Tibial nerve (tissue), 4 donors: ENCODE measurements at regions not wholly inside any gene's neighbourhood (a gene's known extent, or its start where the extent isn't known, plus 50 kb on each side); places are given as distances from the start of the nearest gene placed in this dataset.

ENCODE experiments used
- DNase-seq, 2 donors: peaks; one replicate each; pipeline ENCODE4 v3.0.0-alpha.2; 2019; ENCODE audit warnings: low spot score in 2 of 2
- H3K27ac ChIP-seq, 4 donors: fragments of 200-600 bp; sonication (generic) in 3 of 4; one replicate each; pipeline ENCODE4 v1.5.1; 2017 to 2019; ENCODE audit warnings: mild to moderate bottlenecking in 1 of 4
- H3K27me3 ChIP-seq, 2 donors: fragments of 200-600 bp; sonication (generic) in 1 of 2; one replicate each; pipeline versions ENCODE4 v1.5.1 to v1.6.0; 2017 to 2019
- H3K36me3 ChIP-seq, 3 donors: fragments of 200-600 bp; sonication (generic); one replicate each; pipeline ENCODE4 v1.5.1; 2018 to 2019
- H3K4me1 ChIP-seq, 4 donors: fragments of 200-600 bp; sonication (generic) in 3 of 4; one replicate each; pipeline ENCODE4 v1.5.1; 2017 to 2019
- H3K4me3 ChIP-seq, 4 donors: fragments of 200-600 bp; sonication (generic) in 3 of 4; one replicate each; pipeline ENCODE4 v1.5.1; 2017 to 2019; ENCODE audit warnings: mild to moderate bottlenecking in 1 of 4, moderate library complexity in 1 of 4
- H3K9me3 ChIP-seq, 4 donors: fragments of 200-600 bp; sonication (generic) in 3 of 4; one replicate each; pipeline ENCODE4 v1.5.1; 2017 to 2019
- CTCF ChIP-seq, 5 experiments: fragments of 200-600 bp in 3 of 5; fragments of 450-650 bp in 2 of 5; sonication (generic) in 3 of 5; IDR thresholded peaks; one replicate each; pipeline ENCODE4 v1.5.1; 2016 to 2019; ENCODE audit warnings: antibody characterized with exemption in 5 of 5, mild to moderate bottlenecking in 3 of 5, moderate library complexity in 2 of 5
- EP300 ChIP-seq, 2 donors: sonication (generic); formaldehyde crosslinking; IDR thresholded peaks; one replicate each; pipeline ENCODE4 v1.6.1; 2017; ENCODE audit warnings: antibody characterized with exemption in 2 of 2, mild to moderate bottlenecking in 1 of 2
- POLR2A ChIP-seq, 2 donors: fragments of 450-650 bp; IDR thresholded peaks; one replicate each; pipeline ENCODE4 v1.6.1; 2017; ENCODE audit warnings: antibody characterized with exemption in 2 of 2, mild to moderate bottlenecking in 2 of 2, moderate library complexity in 2 of 2
- WGBS, 2 donors: methylation state at CpG; one replicate each; pipeline ENCODE4 v1.1.5; 2018; 5-methylcytosine and 5-hydroxymethylcytosine counted together

GRCh38 chr5:104299998-104300706 is 737.6 kb upstream of the NUDT12 start:
- H3K27me3 ChIP-seq = no peaks in the 10 kb centered on the region
- H3K36me3 ChIP-seq = no peaks in the 10 kb centered on the region
- H3K27ac ChIP-seq = no peak overlapping the region
- H3K4me1 ChIP-seq = no peaks in the 10 kb centered on the region
- no peak for DNase-seq
- TF ChIP-seq POLR2A (IDR thresholded peaks at IDR 0.05) = no peak
- TF ChIP-seq EP300 (IDR thresholded peaks at IDR 0.05) = no peak
- TF ChIP-seq CTCF (IDR thresholded peaks at IDR 0.05) = no peak
- WGBS, 2 donors = 90 to 93% methylated on average over 7 of the region's 7 CpGs
- no peaks in the 10 kb centered on the region for H3K9me3 ChIP-seq
- H3K4me3 ChIP-seq = no peak overlapping the region

- DNase-seq = no peak
- no peak overlapping the region for H3K27ac ChIP-seq
- no peaks in the 10 kb centered on the region for H3K9me3 ChIP-seq
- 97 to 98% methylated on average over 5 of the region's 5 CpGs for WGBS, 2 donors
- H3K4me3 ChIP-seq = no peak overlapping the region
- H3K4me1 ChIP-seq = no peaks in the 10 kb centered on the region
- TF ChIP-seq CTCF (IDR thresholded peaks at IDR 0.05) = no peak
- TF ChIP-seq POLR2A (IDR thresholded peaks at IDR 0.05) = no peak
- no peak for TF ChIP-seq EP300 (IDR thresholded peaks at IDR 0.05)
- no peaks in the 10 kb centered on the region for H3K27me3 ChIP-seq
- H3K36me3 ChIP-seq = no peaks in the 10 kb centered on the region
These were observed 735.9 kb upstream of the NUDT12 start for GRCh38 chr5:104298518-104298917.

DNA sequence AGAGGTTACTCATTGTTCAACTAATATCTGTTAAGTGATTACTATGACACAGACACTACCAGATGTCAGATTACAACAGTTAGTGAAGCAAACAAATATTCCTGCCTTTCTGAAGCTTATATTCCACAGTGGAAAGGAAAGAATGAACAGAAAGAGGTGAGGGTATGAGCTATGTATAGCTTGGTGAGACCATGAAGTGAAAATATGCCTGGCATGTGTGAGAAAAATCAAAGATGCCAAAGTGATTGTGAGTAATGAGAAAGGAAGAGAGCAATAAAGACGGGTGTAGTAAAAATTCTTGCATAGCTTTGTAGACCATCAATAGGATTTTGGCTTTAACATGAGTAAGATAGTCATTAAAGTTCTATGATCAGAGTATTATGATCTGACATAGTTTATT is 734.5 kb upstream of the NUDT12 start:
- H3K27ac ChIP-seq = no peak overlapping the region
- TF ChIP-seq CTCF (IDR thresholded peaks at IDR 0.05) = no peak
- DNase-seq = no peak
- H3K4me1 ChIP-seq = no peaks in the 10 kb centered on the region
- 14 to 26% methylated on average over 1 of the region's 1 CpG for WGBS, 2 donors
- H3K9me3 ChIP-seq = no peaks in the 10 kb centered on the region
- no peaks in the 10 kb centered on the region for H3K27me3 ChIP-seq
- no peak overlapping the region for H3K4me3 ChIP-seq
- no peaks in the 10 kb centered on the region for H3K36me3 ChIP-seq

GRCh38 chr5:104295991-104296390 is 733.4 kb upstream of the NUDT12 start:
- no peaks in the 10 kb centered on the region for H3K27me3 ChIP-seq
- DNase-seq = no peak
- no peak for TF ChIP-seq POLR2A (IDR thresholded peaks at IDR 0.05)
- no peak for TF ChIP-seq EP300 (IDR thresholded peaks at IDR 0.05)
- no peak for TF ChIP-seq CTCF (IDR thresholded peaks at IDR 0.05)
- H3K27ac ChIP-seq = no peak overlapping the region
- 81 to 86% methylated on average over 1 of the region's 1 CpG for WGBS, 2 donors
- H3K4me1 ChIP-seq = no peaks in the 10 kb centered on the region
- H3K9me3 ChIP-seq = no peaks in the 10 kb centered on the region
- no peaks in the 10 kb centered on the region for H3K36me3 ChIP-seq
- no peak overlapping the region for H3K4me3 ChIP-seq

GRCh38 chr5:104283136-104283535 is 720.5 kb upstream of the NUDT12 start:
- DNase-seq = no peak
- Histone ChIP-seq H3K27ac (no peak overlapping the region), H3K9me3 (peaks cover 0 to 8% (median 0%) of the 10 kb centered on the region in 4 donors), H3K36me3 (no peaks in the 10 kb centered on the region), H3K4me1 (no peaks in the 10 kb centered on the region), H3K27me3 (no peaks in the 10 kb centered on the region), H3K4me3 (no peak overlapping the region)
- 86 to 87% methylated on average over 1 of the region's 1 CpG for WGBS, 2 donors
- TF ChIP-seq CTCF (IDR thresholded peaks at IDR 0.05) = no peak
- no peak for TF ChIP-seq EP300 (IDR thresholded peaks at IDR 0.05)
